ENCODE measurements at regions not wholly inside any gene's neighbourhood (a gene's known extent, or its start where the extent isn't known, plus 50 kb on each side); places are given as distances from the start of the nearest gene placed in this dataset.
"Not testable (repeated sequence)": the region's sequence is repeated elsewhere in the genome, so short reads cannot be mapped to it uniquely, and the experiment has no call there.

DNA sequence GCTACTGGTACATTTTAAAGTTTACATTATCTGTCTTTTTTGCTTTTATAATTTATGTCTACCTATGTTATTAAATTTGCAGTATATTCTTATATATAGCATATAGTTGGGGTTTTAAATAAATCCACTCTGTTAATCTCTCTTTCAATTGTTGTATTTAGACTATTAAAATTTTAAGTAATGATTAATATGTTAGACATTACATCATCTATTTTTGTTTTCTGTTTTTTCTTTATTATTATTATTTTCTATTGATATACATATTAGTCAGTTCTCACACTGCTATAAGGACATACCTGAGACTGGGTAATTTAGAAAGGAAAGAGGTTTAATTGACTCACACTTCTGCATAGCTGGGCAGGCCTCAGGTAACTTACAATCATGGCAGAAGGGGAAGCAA lies 1338.2 kb upstream of the GJE1 start:
- DNase-seq, result no peak

DNA sequence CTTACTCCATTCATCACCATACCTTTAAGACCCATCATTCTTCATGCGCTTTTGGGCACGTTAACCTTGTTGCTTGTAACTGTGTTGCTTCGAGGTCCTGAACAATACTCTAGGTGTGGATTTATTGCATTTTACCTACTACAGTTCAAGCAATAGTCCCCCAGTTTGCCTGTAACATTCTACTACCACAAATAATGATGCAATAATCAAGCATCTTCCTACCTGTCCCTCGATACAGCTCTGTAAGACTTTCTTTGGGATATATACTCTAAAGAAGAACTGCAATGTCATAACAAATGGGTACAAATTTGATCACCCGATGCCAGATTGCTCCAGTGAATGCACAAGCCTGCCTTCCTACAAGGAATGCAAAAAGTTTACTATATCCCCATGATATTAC lies 1342.6 kb upstream of the GJE1 start:
- DNase-seq, result no peak

DNA sequence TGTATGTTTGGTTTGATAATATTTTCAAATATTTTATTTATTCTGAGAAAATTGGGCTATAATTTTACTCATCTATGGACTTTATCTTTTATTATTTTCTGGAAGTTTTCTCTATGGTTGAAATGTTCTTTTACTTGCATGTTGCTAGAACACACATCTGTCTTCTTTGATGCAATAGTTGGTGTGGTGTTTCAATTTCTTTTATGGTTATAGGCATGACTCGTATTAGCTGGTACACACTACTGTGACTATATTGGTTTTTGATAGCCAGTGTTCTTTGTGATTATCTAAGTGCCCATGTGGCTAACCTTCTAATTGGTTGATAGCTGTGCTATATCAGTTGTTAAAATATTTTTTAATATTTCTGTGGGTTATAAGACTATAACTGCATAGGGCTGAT lies 1343.3 kb upstream of the GJE1 start:
- DNase-seq, result no peak

DNA sequence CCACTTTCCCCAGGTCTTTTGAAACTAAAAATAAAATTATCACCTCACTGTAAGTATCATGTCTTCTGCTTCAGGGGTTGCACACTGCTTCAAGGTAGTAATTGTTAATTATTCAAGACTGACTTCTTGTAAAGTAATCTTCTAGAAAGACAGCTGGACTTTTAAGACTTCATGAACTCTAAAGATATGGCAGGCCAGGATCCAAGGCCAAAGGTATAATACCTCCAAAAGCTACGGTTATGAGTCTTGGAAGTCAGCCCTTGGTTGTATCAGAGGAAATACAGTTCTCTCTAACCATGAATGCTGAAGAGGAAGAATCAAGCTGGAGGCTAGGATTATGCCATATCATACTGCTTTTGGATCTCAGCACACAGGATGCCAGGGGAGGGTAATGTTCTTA lies 1346.8 kb upstream of the GJE1 start:
- DNase-seq, result no peak

DNA sequence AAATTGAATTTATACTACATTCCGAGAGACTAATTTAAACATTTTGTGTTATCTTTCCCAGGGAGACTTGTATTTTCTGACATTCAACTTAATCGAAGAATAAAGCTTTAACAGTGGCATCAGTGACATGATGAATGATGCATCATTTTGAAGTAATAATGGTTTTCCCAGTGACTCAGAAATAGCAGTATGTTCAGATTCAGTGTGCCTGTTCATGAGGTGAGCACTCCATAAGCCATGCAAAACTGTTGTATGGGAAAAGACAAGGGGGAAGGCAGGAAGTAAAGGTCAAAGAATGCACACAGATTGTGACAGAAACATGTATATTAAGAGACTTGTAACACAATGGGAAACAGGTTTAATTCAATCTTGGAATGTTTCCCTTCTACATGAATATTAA lies 1348.2 kb upstream of the GJE1 start:
- DNase-seq, result no peak

- DNase-seq, result not testable (repeated sequence)
These were observed 1349.2 kb upstream of the GJE1 start for GRCh38 chr6:140783504-140783903.

GRCh38 chr6:140782941-140783340 lies 1349.8 kb upstream of the GJE1 start:
- no peak for DNase-seq

DNA sequence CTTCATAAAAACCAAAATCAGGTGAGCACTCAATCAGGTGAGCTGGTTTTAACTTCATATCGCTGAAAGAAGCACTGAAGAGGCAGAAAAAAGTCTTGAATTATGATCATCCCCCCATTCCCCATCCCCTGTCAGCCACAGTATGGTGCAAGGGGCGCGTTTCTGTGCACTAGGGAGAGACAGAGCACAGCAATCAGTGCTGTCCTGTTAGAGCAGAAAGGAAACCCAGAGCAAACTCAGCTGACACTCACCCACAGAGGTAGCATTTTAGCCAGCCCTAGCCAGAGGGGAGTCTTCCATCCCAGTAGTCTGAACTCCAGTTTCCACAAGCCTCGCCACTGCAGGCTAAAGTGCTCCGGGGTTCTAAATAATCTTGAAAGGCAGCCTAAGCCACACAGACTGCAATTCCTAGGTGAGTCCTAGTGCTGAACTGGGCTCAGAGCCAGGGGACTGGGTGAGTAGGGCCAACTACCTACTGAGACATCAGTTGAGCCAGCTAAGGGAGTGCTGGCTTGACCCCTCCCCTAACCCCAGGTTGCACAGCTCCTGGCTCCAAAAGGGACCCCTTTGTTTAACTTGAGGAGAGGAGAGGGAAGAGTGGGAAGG lies 1352.6 kb upstream of the GJE1 start:
- DNase-seq, result no peak

- no peak for DNase-seq
These were observed 1353.4 kb upstream of the GJE1 start for GRCh38 chr6:140779341-140779740.

DNA sequence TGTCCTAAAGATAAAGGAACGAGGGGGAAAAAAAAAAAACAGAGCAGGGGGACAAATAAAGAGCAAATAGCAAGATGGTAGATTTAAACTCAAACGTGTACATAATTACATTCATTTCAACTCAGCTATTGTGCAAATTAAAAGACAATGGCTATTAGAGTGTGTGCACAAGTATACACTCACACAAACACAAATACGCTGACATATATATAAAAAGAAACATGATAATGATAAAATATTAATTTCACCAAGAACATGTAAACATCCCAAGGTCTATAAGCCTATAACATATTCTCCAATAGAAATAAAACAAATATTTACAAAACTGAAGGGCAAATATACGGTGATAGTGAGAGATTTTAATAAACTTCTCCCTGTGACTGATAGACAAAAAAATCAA lies 1354.9 kb upstream of the GJE1 start:
- no peak for DNase-seq

DNA sequence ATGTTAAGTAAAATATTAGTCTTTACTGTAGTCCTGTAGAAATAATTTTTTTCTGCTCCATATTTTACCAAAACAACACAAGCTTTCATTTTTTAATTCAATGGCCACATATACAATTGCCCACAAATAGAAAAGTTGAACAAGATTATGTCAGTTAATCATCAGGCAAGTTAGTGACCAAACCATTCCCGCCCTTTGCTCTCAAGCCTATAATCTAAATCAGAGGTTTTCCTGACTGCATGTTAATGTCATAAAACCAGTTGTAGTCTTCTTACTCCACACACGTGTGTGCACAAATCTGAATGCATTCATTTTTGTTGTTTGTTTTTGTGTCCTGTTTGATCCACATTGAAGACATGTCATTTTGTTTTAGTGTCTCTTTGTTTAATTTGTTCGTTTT lies 1357.7 kb upstream of the GJE1 start:
- DNase-seq, result no peak

DNA sequence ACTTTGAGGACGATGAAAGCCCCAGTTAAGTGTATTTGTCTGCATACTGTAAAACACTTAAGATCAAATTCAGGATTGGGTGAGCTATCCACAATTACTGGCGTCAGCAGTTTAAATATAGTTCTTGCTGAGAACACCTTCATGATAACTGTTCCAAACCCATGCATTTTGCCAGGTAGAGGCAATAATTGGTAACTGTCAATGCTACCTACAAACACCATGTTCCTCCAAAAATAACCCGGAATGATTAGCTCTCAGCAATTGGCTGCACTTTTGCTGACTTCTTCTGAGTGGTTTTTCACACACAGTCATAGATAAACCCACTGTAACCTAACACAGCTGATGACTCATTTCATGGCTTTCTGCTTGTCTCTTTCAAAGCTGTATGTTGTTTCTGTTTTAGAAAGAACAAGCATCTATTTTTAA lies 1358.6 kb upstream of the GJE1 start:
- DNase-seq, result no peak

GRCh38 chr6:140773276-140773675 lies 1359.4 kb upstream of the GJE1 start:
- no peak for DNase-seq

- DNase-seq, result no peak
These were observed 1360.1 kb upstream of the GJE1 start for GRCh38 chr6:140772576-140772975.

GRCh38 chr6:140768133-140768532 lies 1364.6 kb upstream of the GJE1 start:
- no peak for DNase-seq

DNA sequence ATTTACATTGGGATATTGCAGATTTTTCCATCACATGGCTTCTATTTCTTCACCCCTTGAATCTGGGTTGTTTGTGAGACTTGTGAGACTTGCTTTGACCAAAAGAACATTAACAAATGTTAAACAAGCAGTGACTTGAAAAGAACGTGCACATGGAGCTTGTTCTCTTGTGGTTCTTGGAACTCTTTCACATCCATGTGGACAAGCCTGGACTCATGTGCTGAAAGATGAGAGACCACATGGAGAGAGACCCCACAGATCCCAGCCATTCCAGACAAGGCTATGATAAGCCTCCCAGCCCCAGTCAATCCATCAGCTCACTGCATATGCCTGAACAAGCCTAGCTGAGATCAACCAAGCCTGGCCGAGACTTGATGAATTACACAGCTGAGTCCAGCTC lies 1365.7 kb upstream of the GJE1 start:
- no peak for DNase-seq

- DNase-seq, result no peak
These were observed 1374.4 kb upstream of the GJE1 start for GRCh38 chr6:140758169-140758877.

- no peak for DNase-seq
These were observed 1377.8 kb upstream of the CITED2 start for GRCh38 chr6:140752234-140752633.

DNA sequence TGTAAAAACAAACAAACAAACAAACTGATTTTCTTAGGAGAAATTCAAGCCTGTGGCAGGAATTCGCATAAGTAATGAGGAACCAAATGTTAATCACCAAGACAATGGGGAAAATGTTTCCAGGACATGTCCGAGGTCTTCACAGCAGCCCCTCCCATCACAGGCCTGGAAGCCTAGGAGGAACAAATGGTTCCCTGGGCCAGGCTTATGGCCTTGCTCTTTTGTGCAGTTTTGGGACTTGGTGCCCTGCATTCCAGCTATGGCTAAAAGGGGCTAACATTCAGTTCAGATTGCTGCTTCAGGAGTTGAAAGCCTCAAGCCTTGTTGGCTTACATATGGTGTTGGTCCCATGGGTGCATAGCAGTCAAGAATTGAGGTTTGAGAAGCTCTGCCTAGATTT lies 1372.7 kb upstream of the CITED2 start:
- DNase-seq, result no peak

DNA sequence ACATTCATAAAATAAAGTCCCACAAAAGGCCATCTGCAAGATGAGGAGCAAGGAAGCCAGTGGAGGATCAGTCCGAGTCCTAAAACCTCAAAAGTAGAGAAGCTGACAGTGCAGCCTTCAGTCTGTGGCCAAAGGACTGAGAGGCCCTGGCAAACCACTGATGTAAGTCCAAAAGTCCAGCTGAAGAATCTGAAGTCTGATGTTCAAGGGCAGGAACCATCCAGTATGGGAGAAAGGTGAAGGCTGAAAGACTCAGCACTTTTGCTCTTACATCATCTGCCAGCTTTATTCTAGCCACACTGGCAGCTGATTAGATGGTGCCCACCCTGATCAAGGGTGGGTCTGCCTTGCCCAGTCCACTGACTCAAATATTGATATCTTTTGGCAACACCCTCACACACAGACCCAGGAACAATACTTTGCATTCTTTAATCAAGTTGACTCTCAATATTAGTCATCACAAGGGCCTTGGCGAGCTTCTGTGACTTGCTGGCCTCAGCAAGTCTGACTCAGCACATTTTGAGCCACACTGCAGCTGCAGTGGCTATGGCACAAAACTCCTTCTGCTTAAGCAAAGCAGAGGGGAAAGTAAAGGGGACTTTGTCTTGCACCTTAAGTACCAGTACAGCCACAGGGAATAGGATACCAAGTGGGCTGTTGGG lies 1370.3 kb upstream of the CITED2 start:
- DNase-seq, result no peak

DNA sequence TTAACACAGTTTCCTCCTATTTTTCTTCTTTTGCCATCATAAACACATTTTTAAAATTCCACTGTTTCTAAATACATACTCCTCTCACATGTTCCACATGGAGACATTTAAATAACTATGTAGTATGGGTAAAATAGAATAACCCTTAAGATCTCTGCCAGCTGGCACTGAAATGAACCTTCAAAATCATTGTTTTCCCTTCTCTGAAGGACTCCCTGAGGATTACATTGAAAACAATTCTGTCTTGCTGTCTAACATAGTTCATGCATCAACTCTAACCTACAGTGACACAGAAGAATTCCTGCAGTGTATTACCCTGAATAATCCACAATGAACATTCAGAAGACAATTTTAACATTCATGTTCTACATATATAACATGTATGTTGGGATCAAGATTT lies 1361.8 kb upstream of the CITED2 start:
- DNase-seq, result no peak

DNA sequence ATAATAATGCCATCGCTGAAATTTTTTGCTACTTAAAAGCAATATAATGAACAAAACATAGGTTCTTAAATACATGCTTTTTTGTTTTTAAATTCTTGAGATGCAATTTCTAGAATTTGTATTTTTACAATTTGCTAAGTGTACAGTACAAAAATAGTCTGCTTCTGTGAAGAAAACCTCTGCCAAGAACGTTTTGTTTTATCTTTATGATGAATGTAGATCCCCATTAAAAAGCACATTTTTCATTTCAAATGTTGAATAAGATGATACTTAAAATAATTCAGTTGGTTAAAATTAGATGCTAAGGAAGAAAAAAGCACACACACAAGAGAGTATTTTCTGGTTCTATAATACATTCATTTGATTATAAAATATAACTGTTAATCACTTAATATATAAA lies 1358.5 kb upstream of the CITED2 start:
- no peak for DNase-seq

GRCh38 chr6:140732155-140732554 lies 1357.7 kb upstream of the CITED2 start:
- DNase-seq, result no peak

- no peak for DNase-seq
These were observed 1357.3 kb upstream of the CITED2 start for GRCh38 chr6:140731741-140732140.
